Nephron (organoid): ENCODE measurements at regions not wholly inside any gene's neighbourhood (a gene's known extent, or its start where the extent isn't known, plus 50 kb on each side); places are given as distances from the start of the nearest gene placed in this dataset.

ENCODE experiments used
- H3K27ac Mint-ChIP-seq, 3 experiments: 2 replicates each; pipeline ENCODE4 v1.8.0; 2020; ENCODE audit warnings: mixed read lengths in 3 of 3, mild to moderate bottlenecking in 2 of 3, moderate library complexity in 1 of 3
- H3K27me3 Mint-ChIP-seq: 2 replicates; pipeline ENCODE4 v1.8.0; 2021; ENCODE audit warnings: low read depth, mild to moderate bottlenecking, moderate library complexity, mixed read lengths
- H3K36me3 Mint-ChIP-seq: 2 replicates; pipeline ENCODE4 v1.8.0; 2020; ENCODE audit warnings: low read depth, mixed read lengths
- H3K4me1 Mint-ChIP-seq: 2 replicates; pipeline ENCODE4 v1.8.0; 2020; ENCODE audit warnings: mixed read lengths
- H3K4me3 Mint-ChIP-seq, 3 experiments: 2 replicates each; pipeline ENCODE4 v1.8.0; 2020; ENCODE audit warnings: mild to moderate bottlenecking in 3 of 3, mixed read lengths in 3 of 3, moderate library complexity in 2 of 3
- H3K9me3 Mint-ChIP-seq: 2 replicates; pipeline ENCODE4 v1.8.0; 2020; ENCODE audit warnings: mixed read lengths
- TF ChIP-seq, protein P1 (sequence below), 3 experiments: fragments of 200-600 bp; sonication (generic); IDR thresholded peaks; one replicate each; pipeline ENCODE4 v1.5.0; 2021; ENCODE audit warnings: antibody characterized with exemption in 3 of 3; ENCODE audit not compliant: unreplicated experiment in 3 of 3

DNA sequence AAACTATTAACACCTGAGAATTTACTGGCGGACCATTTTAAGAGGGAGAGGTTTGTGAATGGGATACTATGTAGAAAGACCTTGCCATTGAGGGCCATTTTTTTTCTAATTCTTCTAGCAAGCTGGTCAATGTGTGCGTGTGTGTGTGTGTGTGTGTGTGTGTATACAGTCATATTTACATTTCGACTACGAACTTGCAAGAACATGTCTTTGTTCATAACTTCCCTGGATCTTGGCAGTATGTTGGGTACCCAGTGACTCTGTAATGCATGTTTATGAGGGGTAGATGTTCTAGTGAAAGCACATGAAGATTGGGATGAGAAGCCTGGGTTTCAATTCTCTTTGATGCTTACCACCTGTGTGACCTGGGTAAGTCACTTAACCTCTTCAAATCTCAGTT lies 133.6 kb downstream of the UBE2E3 start:
- no peaks in the 10 kb centered on the region for H3K36me3 Mint-ChIP-seq
- H3K4me1 Mint-ChIP-seq: no peaks in the 10 kb centered on the region
- no peaks in the 10 kb centered on the region for H3K27me3 Mint-ChIP-seq
- H3K4me3 Mint-ChIP-seq: no peak overlapping the region
- no peak overlapping the region for H3K27ac Mint-ChIP-seq
- H3K9me3 Mint-ChIP-seq: no peaks in the 10 kb centered on the region
- TF ChIP-seq, protein P1, sequence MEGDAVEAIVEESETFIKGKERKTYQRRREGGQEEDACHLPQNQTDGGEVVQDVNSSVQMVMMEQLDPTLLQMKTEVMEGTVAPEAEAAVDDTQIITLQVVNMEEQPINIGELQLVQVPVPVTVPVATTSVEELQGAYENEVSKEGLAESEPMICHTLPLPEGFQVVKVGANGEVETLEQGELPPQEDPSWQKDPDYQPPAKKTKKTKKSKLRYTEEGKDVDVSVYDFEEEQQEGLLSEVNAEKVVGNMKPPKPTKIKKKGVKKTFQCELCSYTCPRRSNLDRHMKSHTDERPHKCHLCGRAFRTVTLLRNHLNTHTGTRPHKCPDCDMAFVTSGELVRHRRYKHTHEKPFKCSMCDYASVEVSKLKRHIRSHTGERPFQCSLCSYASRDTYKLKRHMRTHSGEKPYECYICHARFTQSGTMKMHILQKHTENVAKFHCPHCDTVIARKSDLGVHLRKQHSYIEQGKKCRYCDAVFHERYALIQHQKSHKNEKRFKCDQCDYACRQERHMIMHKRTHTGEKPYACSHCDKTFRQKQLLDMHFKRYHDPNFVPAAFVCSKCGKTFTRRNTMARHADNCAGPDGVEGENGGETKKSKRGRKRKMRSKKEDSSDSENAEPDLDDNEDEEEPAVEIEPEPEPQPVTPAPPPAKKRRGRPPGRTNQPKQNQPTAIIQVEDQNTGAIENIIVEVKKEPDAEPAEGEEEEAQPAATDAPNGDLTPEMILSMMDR (IDR thresholded peaks at IDR 0.05; ENCODE audit: unreplicated experiment in 3 of 3): no peak

DNA sequence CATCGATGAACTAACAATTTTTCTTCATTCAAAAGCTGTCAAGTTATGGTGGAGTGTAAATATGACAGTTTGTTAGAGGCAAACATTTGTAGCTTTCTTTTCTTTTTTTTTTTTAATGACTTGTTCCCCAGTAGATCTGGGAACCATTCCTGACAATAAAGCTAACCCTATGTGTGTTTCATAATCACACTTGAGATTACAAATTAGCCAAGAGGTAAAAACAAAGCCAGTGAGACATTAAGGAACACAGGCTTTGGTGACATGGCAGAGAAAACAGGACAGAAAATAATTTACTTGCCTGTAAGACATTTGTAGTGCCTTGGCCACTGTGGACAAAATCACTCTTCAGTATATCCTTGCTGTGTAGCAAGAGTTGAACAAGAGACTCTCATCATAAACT lies 135.9 kb downstream of the UBE2E3 start:
- no peak overlapping the region for H3K27ac Mint-ChIP-seq
- TF ChIP-seq, protein P1 (IDR thresholded peaks at IDR 0.05; ENCODE audit: unreplicated experiment in 3 of 3): no peak
- no peaks in the 10 kb centered on the region for H3K4me1 Mint-ChIP-seq
- H3K36me3 Mint-ChIP-seq: no peaks in the 10 kb centered on the region
- no peak overlapping the region for H3K4me3 Mint-ChIP-seq
- H3K27me3 Mint-ChIP-seq: no peaks in the 10 kb centered on the region
- H3K9me3 Mint-ChIP-seq: no peaks in the 10 kb centered on the region

DNA sequence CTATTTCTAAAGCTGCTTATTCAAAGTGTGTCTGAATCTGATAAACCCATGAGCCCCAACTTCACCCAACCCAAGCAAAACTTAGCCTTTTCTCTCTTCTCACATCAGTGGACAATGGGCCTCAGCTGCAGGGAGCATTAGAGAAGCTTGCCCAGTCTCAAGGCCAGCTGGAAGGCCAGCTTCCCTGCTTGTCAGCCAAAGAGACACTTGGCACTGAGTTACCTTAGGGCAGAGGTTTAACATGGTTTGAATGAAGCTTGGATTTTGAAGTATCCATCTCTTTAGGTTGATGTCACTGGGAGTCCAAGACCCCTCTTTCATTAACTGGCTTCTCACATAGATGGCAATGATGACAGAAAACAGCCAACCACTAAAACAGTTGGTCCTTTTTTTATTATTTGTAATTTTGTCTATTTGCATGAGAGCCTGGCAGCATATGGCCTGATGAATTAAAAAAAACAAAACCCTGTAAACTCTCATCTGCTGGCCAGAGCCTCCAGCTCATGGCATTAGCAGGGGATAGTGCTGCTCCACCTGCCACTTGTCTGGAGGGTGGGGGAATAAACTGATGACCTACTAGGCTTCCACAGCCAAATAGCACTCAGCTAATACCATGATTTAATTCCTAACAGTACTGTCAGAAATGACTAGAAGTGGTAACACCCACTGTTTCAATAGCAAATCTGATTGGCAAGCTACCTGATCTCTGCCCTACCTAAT lies 137.0 kb downstream of the UBE2E3 start:
- H3K4me3 Mint-ChIP-seq: no peak overlapping the region
- H3K27ac Mint-ChIP-seq: no peak overlapping the region
- no peaks in the 10 kb centered on the region for H3K4me1 Mint-ChIP-seq
- H3K9me3 Mint-ChIP-seq: no peaks in the 10 kb centered on the region
- TF ChIP-seq, protein P1 (IDR thresholded peaks at IDR 0.05; ENCODE audit: unreplicated experiment in 3 of 3): no peak
- H3K36me3 Mint-ChIP-seq: no peaks in the 10 kb centered on the region
- H3K27me3 Mint-ChIP-seq: no peaks in the 10 kb centered on the region

DNA sequence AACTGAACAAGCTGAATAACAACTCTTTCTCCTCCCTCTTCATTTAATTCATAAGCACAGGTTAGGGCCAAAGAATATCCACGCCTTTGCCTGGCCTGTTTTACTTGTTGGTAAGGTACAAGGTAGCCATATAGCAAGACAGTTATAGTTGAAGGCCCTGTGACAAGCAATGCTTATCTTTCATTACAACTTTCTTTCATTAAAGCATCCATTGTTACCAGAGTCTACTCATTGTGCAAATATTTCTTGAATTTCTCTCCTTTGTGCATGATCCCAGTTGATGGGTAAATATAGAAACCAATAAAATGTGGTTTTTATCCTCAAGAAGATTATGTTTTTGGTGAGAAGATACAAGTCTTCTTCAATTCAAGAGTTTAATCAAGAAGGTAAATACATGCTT lies 140.2 kb downstream of the UBE2E3 start:
- Mint-ChIP-seq H3K4me3 (no peak overlapping the region), H3K36me3 (no peaks in the 10 kb centered on the region), H3K4me1 (peaks cover 5% of the 10 kb centered on the region), H3K27me3 (no peaks in the 10 kb centered on the region), H3K27ac (no peak overlapping the region), H3K9me3 (no peaks in the 10 kb centered on the region)
- TF ChIP-seq, protein P1 (IDR thresholded peaks at IDR 0.05; ENCODE audit: unreplicated experiment in 3 of 3): no peak

DNA sequence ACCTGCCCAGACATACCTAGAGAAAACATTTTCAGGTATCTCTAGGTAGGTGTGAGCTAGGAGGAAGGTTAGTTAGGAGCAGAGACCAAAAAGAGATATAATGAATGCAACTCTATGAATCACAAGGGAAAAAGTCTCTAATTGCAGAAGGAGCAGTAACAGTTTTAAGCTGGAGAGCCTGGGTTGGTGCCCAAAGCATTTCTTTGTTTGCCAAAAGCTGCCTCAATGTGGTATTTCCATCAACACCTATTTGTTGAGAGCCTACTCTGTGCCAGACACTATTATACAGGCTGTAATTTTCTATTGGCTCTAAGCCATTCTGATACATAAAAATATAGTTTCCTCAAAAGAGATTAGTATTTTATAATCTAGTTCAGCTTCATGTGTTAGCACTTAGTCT lies 141.6 kb downstream of the UBE2E3 start:
- Mint-ChIP-seq H3K27me3 (no peaks in the 10 kb centered on the region), H3K4me1 (peaks cover 5% of the 10 kb centered on the region), H3K4me3 (no peak overlapping the region), H3K9me3 (no peaks in the 10 kb centered on the region), H3K36me3 (no peaks in the 10 kb centered on the region), H3K27ac (no peak overlapping the region)
- TF ChIP-seq, protein P1 (IDR thresholded peaks at IDR 0.05; ENCODE audit: unreplicated experiment in 3 of 3): no peak

DNA sequence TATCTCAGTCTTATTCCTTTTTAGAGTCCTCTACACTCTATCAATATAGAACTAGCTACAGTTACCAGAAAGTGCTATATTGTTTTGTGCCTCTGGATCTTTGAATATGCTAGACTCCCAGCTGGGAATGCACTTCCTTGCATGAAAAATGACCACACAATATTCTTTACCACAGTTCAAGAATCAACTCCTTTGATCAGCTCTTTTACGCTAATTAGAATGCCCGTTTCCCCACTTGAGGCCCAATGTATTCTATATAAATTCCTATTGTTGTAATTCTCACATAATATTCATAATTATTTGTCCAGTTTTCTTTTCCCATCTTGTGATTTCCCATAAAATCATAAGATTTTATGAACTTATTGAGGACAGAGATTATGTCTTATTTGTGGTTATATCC lies 142.2 kb downstream of the UBE2E3 start:
- Mint-ChIP-seq H3K4me3 (no peak overlapping the region), H3K27ac (no peak overlapping the region), H3K27me3 (no peaks in the 10 kb centered on the region), H3K4me1 (peaks cover 5% of the 10 kb centered on the region), H3K36me3 (no peaks in the 10 kb centered on the region), H3K9me3 (no peaks in the 10 kb centered on the region)
- TF ChIP-seq, protein P1 (IDR thresholded peaks at IDR 0.05; ENCODE audit: unreplicated experiment in 3 of 3): no peak
